Neural cell (in vitro differentiated cells): ENCODE measurements at regions not wholly inside any gene's neighbourhood (a gene's known extent, or its start where the extent isn't known, plus 50 kb on each side); places are given as distances from the start of the nearest gene placed in this dataset.

ENCODE experiments used
- H2AFZ ChIP-seq: fragments of 200-600, 300-800 bp; sonication (generic), shearing (Covaris generic); 2 replicates; pipeline ENCODE4 v1.6.0; 2014; ENCODE audit warnings: low read depth, mild to moderate bottlenecking, antibody characterized with exemption, low read length, moderate library complexity
- H3F3A ChIP-seq: fragments of 200-600 bp; shearing (Covaris generic); 2 replicates; pipeline ENCODE4 v1.6.1; 2016; ENCODE audit warnings: mild to moderate bottlenecking, moderate library complexity, mixed read lengths, antibody characterized with exemption, low read length; ENCODE audit not compliant: insufficient read depth, poor library complexity, severe bottlenecking
- H3K27ac ChIP-seq: fragments of 200-600, 300-800 bp; sonication (generic), shearing (Covaris generic); 2 replicates; pipeline ENCODE4 v1.5.1; 2014; ENCODE audit warnings: mild to moderate bottlenecking, low read length, moderate library complexity
- H3K27me3 ChIP-seq: fragments of 300-800, 200-600 bp; sonication (generic), shearing (Covaris generic); 2 replicates; pipeline ENCODE4 v1.6.0; 2014; ENCODE audit warnings: mild to moderate bottlenecking, low read depth, low read length, moderate library complexity; ENCODE audit not compliant: insufficient read depth
- H3K36me3 ChIP-seq: fragments of 300-800, 200-600 bp; sonication (generic), shearing (Covaris generic); 2 replicates; pipeline ENCODE4 v1.5.1; 2014; ENCODE audit warnings: mild to moderate bottlenecking, antibody characterized with exemption, low read length, moderate library complexity; ENCODE audit not compliant: insufficient read depth
- H3K4me2 ChIP-seq: fragments of 300-800, 200-600 bp; sonication (generic), shearing (Covaris generic); 2 replicates; pipeline ENCODE4 v1.6.0; 2014; ENCODE audit warnings: mild to moderate bottlenecking, low read length
- H3K4me3 ChIP-seq: fragments of 300-800, 200-600 bp; sonication (generic), shearing (Covaris generic); 2 replicates; pipeline ENCODE4 v1.5.1; 2014; ENCODE audit warnings: mild to moderate bottlenecking, low read length, moderate library complexity
- H3K79me2 ChIP-seq: fragments of 200-600 bp; shearing (Covaris generic); replicated peaks from 2 replicates; pipeline ENCODE4 v1.6.0; 2014; ENCODE audit warnings: mild to moderate bottlenecking, low read length, moderate library complexity; ENCODE audit not compliant: insufficient read depth
- H3K9ac ChIP-seq: fragments of 300-800, 200-600 bp; sonication (generic), shearing (Covaris generic); 2 replicates; pipeline ENCODE4 v1.6.1; 2016; ENCODE audit warnings: mild to moderate bottlenecking, low read length, mixed read lengths
- H3K9me2 ChIP-seq: fragments of 200-600 bp; shearing (Covaris generic); 2 replicates; pipeline ENCODE4 v1.6.1; 2016; ENCODE audit warnings: mild to moderate bottlenecking, low read length, mixed read lengths; ENCODE audit not compliant: insufficient read depth
- H3K9me3 ChIP-seq: fragments of 200-600, 300-800 bp; sonication (generic), shearing (Covaris generic); 2 replicates; pipeline ENCODE4 v1.6.1; 2016; ENCODE audit warnings: mild to moderate bottlenecking, mixed run types, low read length, moderate library complexity, mixed read lengths
- H4K20me1 ChIP-seq: fragments of 200-600 bp; shearing (Covaris generic); 2 replicates; pipeline ENCODE4 v1.6.1; 2016; ENCODE audit warnings: mild to moderate bottlenecking, mixed run types; ENCODE audit not compliant: insufficient read depth
- EP300 ChIP-seq: fragments of 450-650 bp; conservative IDR thresholded peaks from 2 replicates; pipeline ENCODE4 v1.6.1; 2014; ENCODE audit warnings: antibody characterized with exemption, mild to moderate bottlenecking, moderate library complexity; ENCODE audit not compliant: poor library complexity, severe bottlenecking
- EZH2 ChIP-seq: fragments of 200-600, 300-800 bp; shearing (Covaris generic), sonication (generic); IDR thresholded peaks from 2 replicates; pipeline ENCODE4 v1.6.1; 2014; ENCODE audit warnings: antibody characterized with exemption, low read length, borderline replicate concordance, mild to moderate bottlenecking; ENCODE audit not compliant: insufficient read depth, poor library complexity, severe bottlenecking
- MXI1 ChIP-seq: fragments of 450-650 bp; conservative IDR thresholded peaks from 2 replicates; pipeline ENCODE4 v1.6.1; 2014; ENCODE audit warnings: antibody characterized with exemption, mild to moderate bottlenecking; ENCODE audit not compliant: poor library complexity, severe bottlenecking
- POLR2AphosphoS5 ChIP-seq: IDR thresholded peaks from 2 replicates; pipeline ENCODE4 v1.6.1; 2012
- RAD21 ChIP-seq: fragments of 450-650 bp; conservative IDR thresholded peaks from 2 replicates; pipeline ENCODE4 v1.6.1; 2014; ENCODE audit warnings: antibody characterized with exemption, mild to moderate bottlenecking, moderate library complexity
- REST ChIP-seq: IDR thresholded peaks from 2 replicates; pipeline ENCODE4 v1.6.1; 2012; ENCODE audit warnings: borderline replicate concordance
- SMC3 ChIP-seq: fragments of 450-650 bp; conservative IDR thresholded peaks from 2 replicates; pipeline ENCODE4 v1.6.1; 2014; ENCODE audit warnings: antibody characterized with exemption, mild to moderate bottlenecking, moderate library complexity; ENCODE audit not compliant: poor library complexity
- TAF1 ChIP-seq: IDR thresholded peaks from 2 replicates; pipeline ENCODE4 v1.6.1; 2012; ENCODE audit warnings: low read depth
- TF ChIP-seq, protein P1 (sequence below): fragments of 450-650 bp; IDR thresholded peaks from 2 replicates; pipeline ENCODE4 v1.5.1; 2014; ENCODE audit warnings: antibody characterized with exemption, mild to moderate bottlenecking, moderate library complexity; ENCODE audit not compliant: poor library complexity, severe bottlenecking

GRCh38 chr7:34311591-34311990 lies 346.4 kb upstream of the NPSR1 start:
- no peaks in the 10 kb centered on the region for H3K79me2 ChIP-seq
- no peak overlapping the region for H2AFZ ChIP-seq
- H3K9me3 ChIP-seq: peaks cover 5% of the 10 kb centered on the region
- no peaks in the 10 kb centered on the region for H3K27me3 ChIP-seq
- H4K20me1 ChIP-seq: no peaks in the 10 kb centered on the region
- no peak overlapping the region for H3K9ac ChIP-seq
- H3K9me2 ChIP-seq: no peaks in the 10 kb centered on the region
- no peak overlapping the region for H3K4me3 ChIP-seq
- TF ChIP-seq REST (no peak), SMC3 (no peak), POLR2AphosphoS5 (no peak), TAF1 (no peak), RAD21 (no peak)
- TF ChIP-seq, protein P1, sequence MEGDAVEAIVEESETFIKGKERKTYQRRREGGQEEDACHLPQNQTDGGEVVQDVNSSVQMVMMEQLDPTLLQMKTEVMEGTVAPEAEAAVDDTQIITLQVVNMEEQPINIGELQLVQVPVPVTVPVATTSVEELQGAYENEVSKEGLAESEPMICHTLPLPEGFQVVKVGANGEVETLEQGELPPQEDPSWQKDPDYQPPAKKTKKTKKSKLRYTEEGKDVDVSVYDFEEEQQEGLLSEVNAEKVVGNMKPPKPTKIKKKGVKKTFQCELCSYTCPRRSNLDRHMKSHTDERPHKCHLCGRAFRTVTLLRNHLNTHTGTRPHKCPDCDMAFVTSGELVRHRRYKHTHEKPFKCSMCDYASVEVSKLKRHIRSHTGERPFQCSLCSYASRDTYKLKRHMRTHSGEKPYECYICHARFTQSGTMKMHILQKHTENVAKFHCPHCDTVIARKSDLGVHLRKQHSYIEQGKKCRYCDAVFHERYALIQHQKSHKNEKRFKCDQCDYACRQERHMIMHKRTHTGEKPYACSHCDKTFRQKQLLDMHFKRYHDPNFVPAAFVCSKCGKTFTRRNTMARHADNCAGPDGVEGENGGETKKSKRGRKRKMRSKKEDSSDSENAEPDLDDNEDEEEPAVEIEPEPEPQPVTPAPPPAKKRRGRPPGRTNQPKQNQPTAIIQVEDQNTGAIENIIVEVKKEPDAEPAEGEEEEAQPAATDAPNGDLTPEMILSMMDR: no peak
- no peaks in the 10 kb centered on the region for H3F3A ChIP-seq
- no peaks in the 10 kb centered on the region for H3K36me3 ChIP-seq
- H3K4me2 ChIP-seq: no peak overlapping the region
- no peak overlapping the region for H3K27ac ChIP-seq

- no peaks in the 10 kb centered on the region for H3K9me2 ChIP-seq
- H3K79me2 ChIP-seq: no peaks in the 10 kb centered on the region
- no peaks in the 10 kb centered on the region for H3K36me3 ChIP-seq
- H3K4me2 ChIP-seq: no peak overlapping the region
- H3F3A ChIP-seq: no peaks in the 10 kb centered on the region
- no peaks in the 10 kb centered on the region for H3K27me3 ChIP-seq
- TF ChIP-seq RAD21 (no peak), MXI1 (no peak), EP300 (no peak), POLR2AphosphoS5 (no peak), REST (no peak), SMC3 (no peak), EZH2 (no peak), TAF1 (no peak)
- TF ChIP-seq, protein P1: no peak
- no peak overlapping the region for H2AFZ ChIP-seq
- H3K9me3 ChIP-seq: peaks cover 5% of the 10 kb centered on the region
- no peak overlapping the region for H3K9ac ChIP-seq
- H3K4me3 ChIP-seq: no peak overlapping the region
- H4K20me1 ChIP-seq: no peaks in the 10 kb centered on the region
- H3K27ac ChIP-seq: no peak overlapping the region
These were observed 345.4 kb upstream of the NPSR1 start for GRCh38 chr7:34312624-34313023.
